HG03108 (cell line): ENCODE measurements at regions not wholly inside any gene's neighbourhood (a gene's known extent, or its start where the extent isn't known, plus 50 kb on each side); places are given as distances from the start of the nearest gene placed in this dataset.

Experiments
- ATAC-seq: cut with Tn5 transposase; IDR thresholded peaks from one replicate; pipeline ENCODE4 v1.9.1; 2021; ENCODE audit warnings: moderate library complexity; ENCODE audit not compliant: unreplicated experiment

GRCh38 chr9:108473209-108474112, 382.3 kb downstream of the ACTL7B start:
- no peak for ATAC-seq

GRCh38 chr9:108469654-108470053, 386.1 kb downstream of the ACTL7B start:
- no peak for ATAC-seq

DNA sequence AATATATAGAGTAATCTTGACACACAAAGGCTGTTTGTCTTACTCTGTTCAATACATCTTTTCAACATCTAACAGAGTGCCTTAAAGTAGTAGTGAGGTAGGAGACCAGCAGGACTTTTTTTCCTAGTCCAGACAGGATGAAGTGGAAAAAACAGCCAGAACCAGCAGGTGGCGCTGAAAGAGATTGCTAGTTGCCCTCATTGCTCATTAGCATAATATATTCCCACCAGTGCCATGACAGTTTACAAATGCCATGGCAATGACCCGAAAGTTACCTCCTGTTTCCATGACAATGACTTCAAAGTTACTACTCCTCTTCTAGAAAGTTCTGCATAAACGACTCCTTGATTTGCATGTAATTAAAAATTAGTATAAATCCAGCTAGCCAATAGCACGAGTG, 387.4 kb downstream of the ACTL7B start:
- ATAC-seq = no peak

GRCh38 chr9:108467653-108468324, 388.0 kb downstream of the ACTL7B start:
- ATAC-seq = no peak

- ATAC-seq = no peak
Observed at GRCh38 chr9:108467161-108467560, 388.6 kb downstream of the ACTL7B start.

DNA sequence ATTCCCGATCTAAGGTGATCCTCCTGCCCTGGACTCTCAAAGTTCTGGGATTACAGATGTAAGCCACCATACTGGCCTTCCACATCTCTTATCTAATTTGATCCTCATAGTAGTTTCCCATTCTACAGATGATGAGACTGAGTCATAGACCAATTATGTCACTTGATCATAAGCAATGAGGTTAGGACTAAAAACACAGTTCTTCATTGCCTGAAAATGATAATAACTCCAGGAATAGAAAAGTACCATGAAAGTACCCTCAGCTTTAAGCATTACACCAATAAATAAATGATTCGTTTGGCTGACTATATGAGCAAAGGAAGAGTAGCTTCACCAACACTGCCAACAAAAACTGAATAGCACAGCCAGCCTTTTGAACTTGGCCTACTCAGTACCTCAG, 389.5 kb downstream of the ACTL7B start:
- ATAC-seq = no peak

GRCh38 chr9:108463932-108464606, 391.7 kb downstream of the ACTL7B start:
- ATAC-seq = no peak

DNA sequence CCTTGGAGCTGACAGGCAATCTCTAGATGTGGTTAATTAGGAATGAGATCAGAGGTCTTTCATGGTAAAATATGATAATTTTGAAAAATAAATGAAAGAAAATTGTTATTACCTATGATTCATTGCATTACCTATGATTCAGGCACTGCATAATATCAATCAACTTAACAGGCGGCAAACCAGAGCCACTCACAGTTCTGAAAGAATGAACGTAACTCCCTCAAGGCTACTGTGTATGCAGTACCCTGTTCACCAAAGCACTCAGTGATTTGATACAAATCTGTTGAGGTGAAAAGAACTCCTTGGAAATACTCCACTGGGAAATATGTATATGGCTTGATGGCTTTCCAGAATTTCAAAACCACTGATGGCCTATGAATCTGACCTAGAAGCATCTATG, 398.9 kb downstream of the ACTL7B start:
- no peak for ATAC-seq

- no peak for ATAC-seq
Observed at GRCh38 chr9:108445431-108446071, 410.2 kb downstream of the ACTL7B start.

DNA sequence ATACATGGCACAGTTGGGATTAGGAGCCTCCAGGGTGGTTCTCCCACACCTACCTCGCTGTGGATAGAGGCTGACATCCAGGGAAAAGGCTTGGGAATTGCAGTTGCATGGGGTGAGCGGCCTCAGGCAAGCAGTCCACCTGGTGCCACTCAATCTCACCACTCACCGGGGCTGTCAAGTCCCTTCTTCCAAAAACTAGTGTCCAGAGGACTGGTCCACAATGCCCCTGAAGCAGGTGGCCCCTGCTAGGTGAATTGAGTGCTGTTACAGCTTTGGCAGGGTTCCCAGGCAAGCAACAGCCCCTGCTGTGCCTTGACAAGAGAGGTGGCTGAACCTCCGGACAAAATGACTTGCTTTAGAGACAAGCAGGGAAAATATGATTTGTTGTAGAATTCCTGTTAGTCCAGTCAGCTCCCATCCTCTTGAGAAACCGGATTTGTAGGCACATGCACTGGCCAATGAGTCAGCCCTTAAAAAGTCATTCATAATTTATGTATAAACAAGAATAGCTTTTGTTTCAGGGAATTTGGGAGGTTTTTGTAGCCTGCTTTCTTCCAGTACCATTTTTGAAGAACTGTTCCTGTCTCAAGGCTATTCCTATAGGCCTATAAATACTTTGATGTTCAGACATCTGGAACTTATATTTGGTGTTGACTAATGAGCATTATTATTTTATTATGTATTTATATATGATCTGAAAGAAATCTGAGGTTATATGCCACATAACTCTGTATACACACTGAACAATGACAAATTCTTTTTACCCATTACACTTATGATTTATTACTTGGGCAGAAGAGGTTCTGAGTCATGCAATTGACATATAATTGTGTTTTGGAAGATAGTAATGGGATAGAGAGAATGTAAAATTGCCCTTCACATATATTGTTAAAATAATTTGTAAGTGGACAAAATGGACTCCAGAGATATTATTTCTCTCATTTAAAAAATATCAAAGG, 411.1 kb downstream of the ACTL7B start:
- no peak for ATAC-seq

- no peak for ATAC-seq
Observed at GRCh38 chr9:108443741-108444140, 412.0 kb downstream of the ACTL7B start.

GRCh38 chr9:108443019-108443633, 412.7 kb downstream of the ACTL7B start:
- no peak for ATAC-seq

GRCh38 chr9:108442627-108443018, 413.2 kb downstream of the ACTL7B start:
- no peak for ATAC-seq

- ATAC-seq = no peak
Observed at GRCh38 chr9:108441726-108442125, 414.1 kb downstream of the ACTL7B start.

- no peak for ATAC-seq
Observed at GRCh38 chr9:108441251-108441650, 414.5 kb downstream of the ACTL7B start.

GRCh38 chr9:108439947-108440346, 415.8 kb downstream of the ACTL7B start:
- ATAC-seq = no peak

DNA sequence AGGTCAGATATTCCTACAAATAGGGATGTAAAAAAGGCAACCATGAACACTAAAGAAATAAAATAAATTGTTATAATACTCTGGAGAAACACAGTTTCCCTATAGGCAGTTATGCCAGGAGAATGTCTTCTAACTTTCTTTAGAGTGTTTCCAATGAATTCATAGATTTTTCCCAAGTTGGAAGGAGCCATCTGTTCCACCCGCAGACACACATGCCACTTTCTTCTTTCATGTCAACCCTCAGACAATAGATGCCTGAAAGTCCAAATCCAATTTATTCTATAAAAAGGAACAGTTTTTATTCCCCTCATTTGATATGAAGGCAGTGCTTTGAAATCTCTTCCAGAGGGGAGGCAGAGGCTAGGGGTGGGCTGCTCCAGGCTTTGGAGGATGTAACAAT, 418.1 kb downstream of the ACTL7B start:
- ATAC-seq = no peak

DNA sequence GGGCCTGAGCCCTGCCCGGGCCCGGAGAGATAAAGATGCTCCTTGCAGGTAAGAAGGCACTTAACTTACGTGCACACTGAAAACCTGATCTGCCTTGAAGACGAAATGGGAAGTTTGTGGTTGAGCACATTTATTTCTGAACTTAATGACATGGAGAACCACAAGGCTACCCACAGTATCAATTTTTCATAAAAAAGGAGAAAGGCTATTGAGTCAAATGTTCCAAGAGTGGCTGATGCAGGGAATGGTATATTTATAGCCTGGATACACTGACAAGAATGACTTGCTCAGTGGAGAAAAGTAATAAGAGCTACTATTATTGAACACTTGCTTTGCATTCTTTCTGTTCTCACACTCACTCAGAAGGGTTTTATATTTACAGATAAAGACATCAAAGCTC, 419.3 kb downstream of the ACTL7B start:
- no peak for ATAC-seq

- no peak for ATAC-seq
Observed at GRCh38 chr9:108434502-108434901, 421.3 kb downstream of the ACTL7B start.

GRCh38 chr9:108434036-108434435, 421.8 kb downstream of the ACTL7B start:
- ATAC-seq = no peak
